IMR-90 (cell line): ENCODE measurements at regions not wholly inside any gene's neighbourhood (a gene's known extent, or its start where the extent isn't known, plus 50 kb on each side); places are given as distances from the start of the nearest gene placed in this dataset.
A peak's percentile ranks its signal among the peaks of the same experiment; 100 is the strongest.

ENCODE experiments used
- ATAC-seq: fragments of 200-7000 bp; cut with Tn5 transposase; 2 replicates; pipeline ENCODE4 v1.9.1; 2020; ENCODE audit warnings: low read depth, mild to moderate bottlenecking, moderate library complexity
- BruUV-seq: library from RNA; stranded (reverse); fragments of 400-500 nt; replicated peaks from 2 replicates; lab custom pipeline; 2021; lab: Mats Ljungman, UMichigan
- CTCF ChIA-PET: fragments of 300-600 bp; formaldehyde crosslinking; extraction: SDS; loops from one replicate; lab custom pipeline; 2021; ENCODE audit warnings: antibody characterized with exemption; lab: Yijun Ruan, JAX
- POLR2A ChIA-PET: fragments of 300-600 bp; sonication (Branson Sonifier 250); formaldehyde crosslinking; loops from one replicate; lab custom pipeline; 2022; ENCODE audit warnings: antibody characterized with exemption; ENCODE audit not compliant: unreplicated experiment; lab: Charles Lee
- DNase-seq: peaks from one replicate; pipeline ENCODE4 v3.0.0; 2013
- H2AFZ ChIP-seq: replicated peaks from 2 replicates; pipeline ENCODE3; 2013; ENCODE audit warnings: low read length, mild to moderate bottlenecking; ENCODE audit not compliant: poor library complexity
- H2AK5ac ChIP-seq: 2 replicates; pipeline ENCODE4 v1.6.1; 2013; ENCODE audit warnings: low read depth, low read length, inconsistent platforms
- H2AK9ac ChIP-seq: replicated peaks from 2 replicates; pipeline ENCODE3; 2013; ENCODE audit warnings: mild to moderate bottlenecking, low read depth, low read length, moderate library complexity; ENCODE audit not compliant: poor library complexity
- H2BK120ac ChIP-seq: 2 replicates; pipeline ENCODE4 v1.6.1; 2013; ENCODE audit warnings: low read depth, low read length, inconsistent platforms
- H2BK15ac ChIP-seq: 3 replicates; pipeline ENCODE4 v1.6.1; 2013; ENCODE audit warnings: low read depth, low read length, inconsistent platforms
- H2BK20ac ChIP-seq: 2 replicates; pipeline ENCODE4 v1.6.1; 2013; ENCODE audit warnings: low read depth, mild to moderate bottlenecking, inconsistent platforms, low read length, moderate library complexity
- H2BK5ac ChIP-seq: 2 replicates; pipeline ENCODE4 v1.6.1; 2013; ENCODE audit warnings: mild to moderate bottlenecking, low read depth, low read length, inconsistent platforms; ENCODE audit not compliant: poor library complexity, severe bottlenecking
- H3K14ac ChIP-seq: replicated peaks from 2 replicates; pipeline ENCODE4 v1.6.1; 2013; ENCODE audit warnings: low read depth, low read length, inconsistent platforms
- H3K18ac ChIP-seq: 2 replicates; pipeline ENCODE4 v1.6.1; 2013; ENCODE audit warnings: low read depth, low read length, control low read depth
- H3K23ac ChIP-seq: 2 replicates; pipeline ENCODE4 v1.6.1; 2013; ENCODE audit warnings: low read depth, low read length, inconsistent platforms
- H3K27ac ChIP-seq: 2 replicates; pipeline ENCODE4 v1.5.1; 2013; ENCODE audit warnings: mild to moderate bottlenecking, control low read depth, low read length; ENCODE audit not compliant: insufficient read depth
- H3K27me3 ChIP-seq: 2 replicates; pipeline ENCODE4 v1.6.1; 2013; ENCODE audit warnings: low read length; ENCODE audit not compliant: control insufficient read depth, insufficient read depth
- H3K36me3 ChIP-seq: 2 replicates; pipeline ENCODE4 v1.6.1; 2013; ENCODE audit warnings: low read length, mixed read lengths; ENCODE audit not compliant: control insufficient read depth, insufficient read depth
- H3K4ac ChIP-seq: 2 replicates; pipeline ENCODE4 v1.6.1; 2013; ENCODE audit warnings: low read depth, low read length, inconsistent platforms
- H3K4me1 ChIP-seq: 2 replicates; pipeline ENCODE4 v1.6.1; 2013; ENCODE audit warnings: low read length, mixed read lengths; ENCODE audit not compliant: control insufficient read depth, insufficient read depth
- H3K4me2 ChIP-seq: 2 replicates; pipeline ENCODE4 v1.6.1; 2013; ENCODE audit warnings: low read depth, mild to moderate bottlenecking, control low read depth, low read length, moderate library complexity
- H3K4me3 ChIP-seq: 2 replicates; pipeline ENCODE4 v1.5.1; 2013; ENCODE audit warnings: low read depth, mild to moderate bottlenecking, control low read depth, low read length, moderate library complexity; ENCODE audit not compliant: insufficient read depth
- H3K56ac ChIP-seq: 2 replicates; pipeline ENCODE4 v1.6.1; 2013; ENCODE audit warnings: low read length, inconsistent platforms; ENCODE audit not compliant: insufficient read depth; ENCODE audit errors: extremely low read depth
- H3K79me1 ChIP-seq, 2 experiments: 2 replicates each; pipeline ENCODE4 v1.6.1; 2013; ENCODE audit warnings: low read length in 2 of 2, inconsistent platforms in 1 of 2, low read depth in 1 of 2
- H3K9ac ChIP-seq: 2 replicates; pipeline ENCODE4 v1.6.1; 2013; ENCODE audit warnings: low read depth, low read length, control low read depth
- H3K9me1 ChIP-seq: 2 replicates; pipeline ENCODE4 v1.6.1; 2013; ENCODE audit warnings: low read length, inconsistent platforms; ENCODE audit not compliant: insufficient read depth
- H3K9me3 ChIP-seq: 2 replicates; pipeline ENCODE4 v1.6.1; 2013; ENCODE audit warnings: low read length; ENCODE audit not compliant: control insufficient read depth, insufficient read depth
- H4K20me1 ChIP-seq: 2 replicates; pipeline ENCODE4 v1.6.1; 2013; ENCODE audit warnings: low read length, inconsistent platforms; ENCODE audit not compliant: insufficient read depth
- H4K5ac ChIP-seq: 2 replicates; pipeline ENCODE4 v1.6.1; 2013; ENCODE audit warnings: mild to moderate bottlenecking, low read depth, low read length, control low read depth
- H4K8ac ChIP-seq, 2 experiments: 2 replicates each; pipeline ENCODE4 v1.6.1; 2013; ENCODE audit warnings: low read depth in 2 of 2, low read length in 2 of 2, control low read depth in 1 of 2, inconsistent platforms in 1 of 2
- H4K91ac ChIP-seq: 2 replicates; pipeline ENCODE4 v1.6.1; 2013; ENCODE audit warnings: low read depth, low read length, inconsistent platforms; ENCODE audit not compliant: insufficient read depth
- BHLHE40 ChIP-seq: fragments of 150-350 bp; IDR thresholded peaks from 2 replicates; pipeline ENCODE4 v1.6.1; 2016; ENCODE audit warnings: mild to moderate bottlenecking, low read depth, low read length
- CEBPB ChIP-seq: IDR thresholded peaks from 2 replicates; pipeline ENCODE4 v1.6.1; 2012; ENCODE audit warnings: low read depth, low read length, improper control_type of control experiment
- CTCF ChIP-seq: conservative IDR thresholded peaks from 2 replicates; pipeline ENCODE4 v1.5.1; 2012; ENCODE audit warnings: mild to moderate bottlenecking, low read depth, low read length, improper control_type of control experiment
- ELK1 ChIP-seq: fragments of 150-350 bp; IDR thresholded peaks from 2 replicates; pipeline ENCODE4 v1.6.1; 2016; ENCODE audit warnings: low read depth, mild to moderate bottlenecking, low read length, moderate library complexity, borderline replicate concordance
- FOS ChIP-seq: fragments of 150-350 bp; IDR thresholded peaks from 2 replicates; pipeline ENCODE4 v1.6.1; 2016; ENCODE audit warnings: low read depth, low read length
- MAFK ChIP-seq: IDR thresholded peaks from 2 replicates; pipeline ENCODE4 v1.6.1; 2012; ENCODE audit warnings: low read depth, low read length, improper control_type of control experiment
- MAZ ChIP-seq: IDR thresholded peaks from 2 replicates; pipeline ENCODE4 v1.6.1; 2012; ENCODE audit warnings: low read depth, mild to moderate bottlenecking, low read length, improper control_type of control experiment, moderate library complexity, borderline replicate concordance
- MXI1 ChIP-seq: IDR thresholded peaks from 2 replicates; pipeline ENCODE4 v1.6.1; 2012; ENCODE audit warnings: low read depth, mild to moderate bottlenecking, low read length, moderate library complexity, borderline replicate concordance
- NFE2L2 ChIP-seq: fragments of 150-350 bp; IDR thresholded peaks from 2 replicates; pipeline ENCODE4 v1.6.1; 2016; ENCODE audit warnings: low read depth, mild to moderate bottlenecking, low read length
- RAD21 ChIP-seq: IDR thresholded peaks from 2 replicates; pipeline ENCODE4 v1.6.1; 2012; ENCODE audit warnings: low read length, improper control_type of control experiment
- RCOR1 ChIP-seq: IDR thresholded peaks from 2 replicates; pipeline ENCODE4 v1.6.1; 2012; ENCODE audit warnings: mild to moderate bottlenecking, low read length, improper control_type of control experiment; ENCODE audit not compliant: insufficient replicate concordance
- RFX5 ChIP-seq: IDR thresholded peaks from 2 replicates; pipeline ENCODE4 v1.8.0; 2012; ENCODE audit warnings: low read depth, mild to moderate bottlenecking, low read length, moderate library complexity
- USF2 ChIP-seq: fragments of 150-350 bp; IDR thresholded peaks from 2 replicates; pipeline ENCODE4 v1.6.1; 2017; ENCODE audit warnings: mild to moderate bottlenecking, antibody characterized with exemption, low read length, low read depth
- WGBS, 2 experiments: methylation state at CpG; one replicate each; pipeline versions ENCODE4 v1.1.5 to v1.1.7; 2013; ENCODE audit warnings: missing lambda C conversion rate in 2 of 2; ENCODE audit not compliant: insufficient read length in 1 of 2; ENCODE audit errors: extremely low coverage in 2 of 2; 5-methylcytosine and 5-hydroxymethylcytosine counted together
- dilution Hi-C: fragments of 300-500 bp; cut with HindIII; formaldehyde crosslinking; loops from one replicate; pipeline ENCODE4 v1.14.3; 2018; ENCODE audit warnings: low sequenced_read_pairs; ENCODE audit not compliant: unreplicated experiment
- in situ Hi-C: fragments of 300-500 bp; cut with MboI; formaldehyde crosslinking; loops from 3 replicates; pipeline ENCODE4 v1.14.3; 2019; ENCODE audit warnings: low sequenced_read_pairs, inconsistent platforms, mixed read lengths
- intact Hi-C: fragments of 100-400 bp; cut with micrococcal nuclease; formaldehyde crosslinking; loops from 2 replicates; pipeline ENCODE4 v1.10.0; 2022

- peak overlapping the region; percentile 92 for H3K4ac ChIP-seq
- no peaks in the 10 kb centered on the region for H4K20me1 ChIP-seq
- peak overlapping the region; percentile 91 for H2BK5ac ChIP-seq
- H3K4me3 ChIP-seq = no peak overlapping the region
- H3K18ac ChIP-seq = peak overlapping the region; percentile 71; the same call in 1 of the 2 replicates
- POLR2A ChIA-PET = no interaction called here
- peak overlapping the region; percentile 22 for H3K56ac ChIP-seq
- no peaks in the 10 kb centered on the region for H3K79me1 ChIP-seq
- peaks cover 8% of the 10 kb centered on the region for H3K4me1 ChIP-seq
- peak overlapping the region; percentile 86; the same call in 1 of the 3 replicates for H2BK15ac ChIP-seq
- H2AK9ac ChIP-seq = no peak overlapping the region
- H3K27ac ChIP-seq = peak overlapping the region; percentile 69
- peak overlapping the region; percentile 38; the same call in 1 of the 2 replicates for H4K5ac ChIP-seq
- no TSS peak for BruUV-seq
- H2BK120ac ChIP-seq = peak overlapping the region; percentile 97
- H2BK20ac ChIP-seq = peak overlapping the region; percentile 88
- no peaks in the 10 kb centered on the region for H3K9me3 ChIP-seq
- CTCF ChIA-PET = no interaction called here
- no peak overlapping the region for H2AFZ ChIP-seq
- no peaks in the 10 kb centered on the region for H3K27me3 ChIP-seq
- no peaks in the 10 kb centered on the region for H3K36me3 ChIP-seq
- H3K9me1 ChIP-seq = peaks cover 2% of the 10 kb centered on the region; the same call in 1 of the 2 replicates
- DNase-seq (peak; percentile 93), ATAC-seq (peak; percentile 92)
- in situ Hi-C loops (no loop called here), intact Hi-C loops (loop anchor here (10.0 kb wide), 1 partner anchor 1055 kb away; no protein-coding TSS in a partner anchor), dilution Hi-C loops (no loop called here)
- peak overlapping the region; percentile 66; the same call in 1 of the 2 replicates for H3K4me2 ChIP-seq
- peak overlapping the region; percentile 32 to 78; a peak in 3 of 4 replicates for H4K8ac ChIP-seq
- H4K91ac ChIP-seq = peak overlapping the region; percentile 92
- TF ChIP-seq BHLHE40 = no peak
- no peak for TF ChIP-seq CEBPB
- TF ChIP-seq RCOR1 = no peak
- no peak for TF ChIP-seq MAFK
- no peak for TF ChIP-seq RAD21
- TF ChIP-seq RFX5 = no peak
- no peak for TF ChIP-seq CTCF
- no peak for TF ChIP-seq ELK1
- TF ChIP-seq MXI1 = no peak
- TF ChIP-seq MAZ = no peak
- no peak for TF ChIP-seq FOS
- TF ChIP-seq NFE2L2 = no peak
- TF ChIP-seq USF2 = no peak
- H2AK5ac ChIP-seq = peak overlapping the region; percentile 63; the same call in 1 of the 2 replicates
- H3K14ac ChIP-seq = peak overlapping the region; percentile 83
- WGBS, 2 experiments = no CpG with 5 or more reads among the region's 2 CpGs
- no peak overlapping the region; the same call in 1 of the 2 replicates for H3K9ac ChIP-seq
- H3K23ac ChIP-seq = peak overlapping the region; percentile 77
Measured at GRCh38 chr2:146239392-146240135, 1605.3 kb upstream of the ACVR2A start.
